Ovary (tissue), 3 donors: ENCODE measurements at regions not wholly inside any gene's neighbourhood (a gene's known extent, or its start where the extent isn't known, plus 50 kb on each side); places are given as distances from the start of the nearest gene placed in this dataset.

Source experiments
- CTCF ChIP-seq, 3 donors: fragments of 450-650 bp in 2 of 3; fragments of 200-600 bp in 1 of 3; IDR thresholded peaks; one replicate each; pipeline versions ENCODE4 v1.5.1 to v1.8.0; 2016 to 2022; ENCODE audit warnings: antibody characterized with exemption in 3 of 3, mild to moderate bottlenecking in 1 of 3
- POLR2A ChIP-seq: fragments of 450-650 bp; IDR thresholded peaks from one replicate; pipeline ENCODE4 v1.6.1; 2017; ENCODE audit warnings: antibody characterized with exemption, mild to moderate bottlenecking, moderate library complexity
- donor health status: DM: no; HTN: no; CAD: no.

GRCh38 chr13:83377491-83377890, 504.8 kb downstream of the SLITRK1 start:
- TF ChIP-seq CTCF (IDR thresholded peaks at IDR 0.05) (no peak), POLR2A (no peak)
